GM21737 (cell line): ENCODE measurements at regions not wholly inside any gene's neighbourhood (a gene's known extent, or its start where the extent isn't known, plus 50 kb on each side); places are given as distances from the start of the nearest gene placed in this dataset.
"Not testable (repeated sequence)": the region's sequence is repeated elsewhere in the genome, so short reads cannot be mapped to it uniquely, and the experiment has no call there.

Experiments used
- ATAC-seq: cut with Tn5 transposase; IDR thresholded peaks from one replicate; pipeline ENCODE4 v1.9.1; 2021; ENCODE audit warnings: mild to moderate bottlenecking, moderate library complexity; ENCODE audit not compliant: unreplicated experiment

- ATAC-seq: no peak
Measured at GRCh38 chr3:194860725-194861124, 175.0 kb downstream of the FAM43A start.

GRCh38 chr3:194861375-194861774, 175.7 kb downstream of the FAM43A start:
- ATAC-seq: no peak

- ATAC-seq: no peak
Measured at GRCh38 chr3:194865061-194865460, 179.4 kb downstream of the FAM43A start.

GRCh38 chr3:194865615-194866014, 179.9 kb downstream of the FAM43A start:
- no peak for ATAC-seq

GRCh38 chr3:194866236-194866635, 180.6 kb downstream of the FAM43A start:
- ATAC-seq: no peak

GRCh38 chr3:194867270-194867983, 181.7 kb downstream of the FAM43A start:
- no peak for ATAC-seq

- no peak for ATAC-seq
Measured at GRCh38 chr3:194868831-194869230, 183.1 kb downstream of the FAM43A start.

- no peak for ATAC-seq
Measured at GRCh38 chr3:194869482-194870169, 183.9 kb downstream of the FAM43A start.

GRCh38 chr3:194870394-194871110, 184.9 kb downstream of the FAM43A start:
- no peak for ATAC-seq

GRCh38 chr3:194871143-194871863, 185.6 kb downstream of the FAM43A start:
- no peak for ATAC-seq

GRCh38 chr3:194871864-194872668, 186.4 kb downstream of the FAM43A start:
- no peak for ATAC-seq

- no peak for ATAC-seq
Measured at GRCh38 chr3:194872669-194872977, 186.9 kb downstream of the FAM43A start.

- ATAC-seq: not testable (repeated sequence)
Measured at GRCh38 chr3:194873474-194873873, 187.8 kb downstream of the FAM43A start.

GRCh38 chr3:194874206-194874605, 188.5 kb downstream of the FAM43A start:
- no peak for ATAC-seq

- no peak for ATAC-seq
Measured at GRCh38 chr3:194874783-194875182, 189.1 kb downstream of the FAM43A start.

- no peak for ATAC-seq
Measured at GRCh38 chr3:194875581-194876402, 190.1 kb downstream of the FAM43A start.

GRCh38 chr3:194876403-194877095, 190.9 kb downstream of the FAM43A start:
- ATAC-seq: no peak

GRCh38 chr3:194877291-194878119, 191.8 kb downstream of the FAM43A start:
- ATAC-seq: no peak
